ENCODE measurements at regions not wholly inside any gene's neighbourhood (a gene's known extent, or its start where the extent isn't known, plus 50 kb on each side); places are given as distances from the start of the nearest gene placed in this dataset.

DNA sequence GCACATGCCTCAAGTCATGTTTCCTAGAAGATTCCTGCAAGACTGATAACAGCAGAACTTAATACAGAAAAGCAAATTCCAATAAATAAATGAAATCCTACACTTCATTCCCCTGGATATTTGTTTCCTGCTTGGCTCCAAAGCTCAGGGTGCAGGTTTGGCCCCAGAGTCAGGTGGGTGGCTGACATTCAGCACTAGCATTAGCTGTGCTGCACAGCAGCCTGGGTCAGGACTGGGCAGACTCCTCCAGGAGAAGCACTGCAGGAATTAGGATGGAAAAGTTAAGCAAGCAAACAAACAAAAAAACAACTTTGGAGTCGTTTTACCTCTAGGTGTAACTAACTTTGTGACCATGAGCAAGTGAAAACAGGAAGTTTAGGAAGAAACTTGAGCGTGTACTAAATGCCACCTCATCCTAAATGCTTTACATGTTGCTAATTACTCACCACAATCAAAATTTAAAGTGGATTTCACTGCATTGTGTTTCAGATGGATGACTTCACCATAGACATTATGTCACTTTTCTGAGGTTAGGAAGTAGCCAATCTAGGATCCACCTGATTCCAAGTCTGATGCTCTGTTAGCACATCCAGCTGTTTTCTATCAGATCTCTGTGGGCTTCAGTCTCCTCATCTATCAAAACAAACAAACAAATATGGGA is 239.4 kb downstream of the C7orf25 start:
- Histone ChIP-seq H3K27ac (ENCODE audit: low read depth, low read length) (no peak overlapping the region), H3K9me3 (ENCODE audit: control insufficient read depth, low read length) (peaks cover 1% of the 10 kb centered on the region), H3K4me1 (ENCODE audit: control insufficient read depth, insufficient read depth, low read length) (no peaks in the 10 kb centered on the region), H3K27me3 (ENCODE audit: control insufficient read depth, insufficient read depth, low read length, poor library complexity, severe bottlenecking) (no peaks in the 10 kb centered on the region), H3K9ac (ENCODE audit: extremely low read depth, low read length, poor library complexity, severe bottlenecking) (no peak overlapping the region), H3K4me3 (ENCODE audit: low read length) (no peak overlapping the region), H3K36me3 (ENCODE audit: control insufficient read depth, insufficient read depth, low read length) (no peaks in the 10 kb centered on the region)
- WGBS, 2 experiments (ENCODE audit: insufficient coverage in 1 of 2, insufficient read length in 1 of 2), result 76 to 86% methylated on average over 2 of the region's 2 CpGs
- H3K27ac Mint-ChIP-seq, result no peak overlapping the region
- DNase-seq, result no peak
- TF ChIP-seq, protein P1, sequence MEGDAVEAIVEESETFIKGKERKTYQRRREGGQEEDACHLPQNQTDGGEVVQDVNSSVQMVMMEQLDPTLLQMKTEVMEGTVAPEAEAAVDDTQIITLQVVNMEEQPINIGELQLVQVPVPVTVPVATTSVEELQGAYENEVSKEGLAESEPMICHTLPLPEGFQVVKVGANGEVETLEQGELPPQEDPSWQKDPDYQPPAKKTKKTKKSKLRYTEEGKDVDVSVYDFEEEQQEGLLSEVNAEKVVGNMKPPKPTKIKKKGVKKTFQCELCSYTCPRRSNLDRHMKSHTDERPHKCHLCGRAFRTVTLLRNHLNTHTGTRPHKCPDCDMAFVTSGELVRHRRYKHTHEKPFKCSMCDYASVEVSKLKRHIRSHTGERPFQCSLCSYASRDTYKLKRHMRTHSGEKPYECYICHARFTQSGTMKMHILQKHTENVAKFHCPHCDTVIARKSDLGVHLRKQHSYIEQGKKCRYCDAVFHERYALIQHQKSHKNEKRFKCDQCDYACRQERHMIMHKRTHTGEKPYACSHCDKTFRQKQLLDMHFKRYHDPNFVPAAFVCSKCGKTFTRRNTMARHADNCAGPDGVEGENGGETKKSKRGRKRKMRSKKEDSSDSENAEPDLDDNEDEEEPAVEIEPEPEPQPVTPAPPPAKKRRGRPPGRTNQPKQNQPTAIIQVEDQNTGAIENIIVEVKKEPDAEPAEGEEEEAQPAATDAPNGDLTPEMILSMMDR (conservative IDR thresholded peaks at IDR 0.05), result no peak
- no peaks in the 10 kb centered on the region for H3K27me3 Mint-ChIP-seq (ENCODE audit: insufficient read depth)
- peaks cover 1% of the 10 kb centered on the region for H3K9me3 Mint-ChIP-seq
- peaks cover 4% of the 10 kb centered on the region for H3K4me1 Mint-ChIP-seq
- H3K4me3 Mint-ChIP-seq, result no peak overlapping the region
- H3K36me3 Mint-ChIP-seq (ENCODE audit: low read depth), result no peaks in the 10 kb centered on the region

DNA sequence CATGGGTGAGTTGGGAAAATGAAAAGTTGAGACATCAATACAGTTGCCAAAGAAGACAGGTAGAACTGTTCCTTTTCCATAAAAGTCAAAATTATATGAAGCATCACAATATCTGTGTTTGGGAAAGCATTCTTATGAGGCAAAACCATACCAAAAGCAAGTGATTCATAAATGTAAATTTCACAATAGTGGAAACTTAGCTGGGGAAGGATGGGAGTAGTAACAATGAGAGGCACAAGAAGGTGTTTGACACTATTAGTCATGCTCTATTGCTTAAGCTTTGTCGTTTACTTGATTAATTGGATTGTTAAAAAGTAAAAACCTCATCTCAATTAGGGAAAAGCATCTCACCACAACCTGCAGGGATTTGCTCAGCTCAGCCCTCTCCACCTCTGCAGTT is 240.2 kb downstream of the C7orf25 start:
- DNase-seq, result no peak
- H3K27ac ChIP-seq (ENCODE audit: low read depth, low read length), result no peak overlapping the region
- Mint-ChIP-seq H3K27ac (no peak overlapping the region), H3K4me1 (peaks cover 4% of the 10 kb centered on the region), H3K9me3 (peaks cover 10% of the 10 kb centered on the region), H3K36me3 (ENCODE audit: low read depth) (no peaks in the 10 kb centered on the region), H3K27me3 (ENCODE audit: insufficient read depth) (no peaks in the 10 kb centered on the region), H3K4me3 (no peak overlapping the region)
- no peaks in the 10 kb centered on the region for H3K4me1 ChIP-seq (ENCODE audit: control insufficient read depth, insufficient read depth, low read length)
- peaks cover 10% of the 10 kb centered on the region for H3K9me3 ChIP-seq (ENCODE audit: control insufficient read depth, low read length)
- no peaks in the 10 kb centered on the region for H3K36me3 ChIP-seq (ENCODE audit: control insufficient read depth, insufficient read depth, low read length)
- H3K4me3 ChIP-seq (ENCODE audit: low read length), result no peak overlapping the region
- 88% methylated on average over 1 of the region's 1 CpG; no CpG with 5 or more reads in 1 of the 2 experiments for WGBS, 2 experiments (ENCODE audit: insufficient coverage in 1 of 2, insufficient read length in 1 of 2)
- no peak overlapping the region for H3K9ac ChIP-seq (ENCODE audit: extremely low read depth, low read length, poor library complexity, severe bottlenecking)
- TF ChIP-seq, protein P1 (conservative IDR thresholded peaks at IDR 0.05), result no peak
- H3K27me3 ChIP-seq (ENCODE audit: control insufficient read depth, insufficient read depth, low read length, poor library complexity, severe bottlenecking), result no peaks in the 10 kb centered on the region

DNA sequence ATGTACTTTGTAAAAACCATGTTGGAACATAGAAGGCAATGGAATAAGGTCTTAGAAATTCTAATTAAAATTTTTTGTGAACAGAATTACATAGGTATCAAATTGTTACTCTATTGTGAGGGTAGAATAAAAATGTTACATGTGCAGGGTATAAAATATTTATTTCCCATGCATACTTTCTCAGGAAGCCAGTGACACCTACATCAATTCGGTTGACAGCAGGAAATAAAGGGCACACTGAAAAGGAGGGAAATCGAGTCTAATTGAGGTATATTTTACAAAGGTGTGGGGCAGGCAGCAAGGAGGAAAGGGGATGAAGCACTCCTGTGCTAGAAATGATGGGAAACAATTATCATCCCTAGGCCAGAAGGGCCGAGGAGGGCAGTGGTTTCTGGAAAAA is 244.9 kb downstream of the C7orf25 start:
- 55 to 67% methylated on average over 3 of the region's 3 CpGs for WGBS, 2 experiments (ENCODE audit: insufficient coverage in 1 of 2, insufficient read length in 1 of 2)
- no peak overlapping the region for H3K9ac ChIP-seq (ENCODE audit: extremely low read depth, low read length, poor library complexity, severe bottlenecking)
- TF ChIP-seq, protein P1 (conservative IDR thresholded peaks at IDR 0.05), result no peak
- no peaks in the 10 kb centered on the region for H3K36me3 ChIP-seq (ENCODE audit: control insufficient read depth, insufficient read depth, low read length)
- no peak for DNase-seq
- H3K4me1 ChIP-seq (ENCODE audit: control insufficient read depth, insufficient read depth, low read length), result no peaks in the 10 kb centered on the region
- H3K27me3 ChIP-seq (ENCODE audit: control insufficient read depth, insufficient read depth, low read length, poor library complexity, severe bottlenecking), result no peaks in the 10 kb centered on the region
- Mint-ChIP-seq H3K9me3 (peaks cover 24% of the 10 kb centered on the region), H3K4me3 (no peak overlapping the region), H3K27me3 (ENCODE audit: insufficient read depth) (no peaks in the 10 kb centered on the region), H3K4me1 (no peaks in the 10 kb centered on the region), H3K36me3 (ENCODE audit: low read depth) (no peaks in the 10 kb centered on the region), H3K27ac (no peak overlapping the region)
- H3K27ac ChIP-seq (ENCODE audit: low read depth, low read length), result no peak overlapping the region
- peaks cover 19% of the 10 kb centered on the region for H3K9me3 ChIP-seq (ENCODE audit: control insufficient read depth, low read length)
- H3K4me3 ChIP-seq (ENCODE audit: low read length), result no peak overlapping the region

Data from endodermal cell (in vitro differentiated cells).